BLaER1 treated with 17β-estradiol and CSF1 and Interleukin-3, amounts not matched to agents 10 nM and 100 nM (cell line): ENCODE measurements at regions not wholly inside any gene's neighbourhood (a gene's known extent, or its start where the extent isn't known, plus 50 kb on each side); places are given as distances from the start of the nearest gene placed in this dataset.
"Not testable (repeated sequence)": the region's sequence is repeated elsewhere in the genome, so short reads cannot be mapped to it uniquely, and the experiment has no call there.

ENCODE experiments used
- H3K27ac ChIP-seq, 11 experiments: shearing (Covaris generic); formaldehyde crosslinking; 2 replicates each; pipeline ENCODE4 v1.8.1; 2022
- H3K27me3 ChIP-seq, 11 experiments: shearing (Covaris generic); formaldehyde crosslinking; 2 replicates each; pipeline ENCODE4 v1.8.1; 2022
- H3K36me3 ChIP-seq, 11 experiments: shearing (Covaris generic); formaldehyde crosslinking; 2 replicates each; pipeline ENCODE4 v1.8.1; 2022
- H3K4me1 ChIP-seq, 10 experiments: shearing (Covaris generic); formaldehyde crosslinking; 2 replicates each; pipeline ENCODE4 v1.8.1; 2022
- H3K4me2 ChIP-seq, 11 experiments: shearing (Covaris generic); formaldehyde crosslinking; 2 replicates each; pipeline ENCODE4 v1.8.1; 2022
- H3K4me3 ChIP-seq, 10 experiments: shearing (Covaris generic); formaldehyde crosslinking; 2 replicates each; pipeline ENCODE4 v1.8.1; 2022
- H3K9ac ChIP-seq, 11 experiments: shearing (Covaris generic); formaldehyde crosslinking; 2 replicates each; pipeline ENCODE4 v1.8.1; 2022
- H3K9me3 ChIP-seq, 11 experiments: shearing (Covaris generic); formaldehyde crosslinking; replicated peaks in 1 of 11; 2 replicates each; pipeline ENCODE4 v1.8.1; 2022
- H4K20me1 ChIP-seq, 11 experiments: shearing (Covaris generic); formaldehyde crosslinking; 2 replicates each; pipeline ENCODE4 v1.8.1; 2022

DNA sequence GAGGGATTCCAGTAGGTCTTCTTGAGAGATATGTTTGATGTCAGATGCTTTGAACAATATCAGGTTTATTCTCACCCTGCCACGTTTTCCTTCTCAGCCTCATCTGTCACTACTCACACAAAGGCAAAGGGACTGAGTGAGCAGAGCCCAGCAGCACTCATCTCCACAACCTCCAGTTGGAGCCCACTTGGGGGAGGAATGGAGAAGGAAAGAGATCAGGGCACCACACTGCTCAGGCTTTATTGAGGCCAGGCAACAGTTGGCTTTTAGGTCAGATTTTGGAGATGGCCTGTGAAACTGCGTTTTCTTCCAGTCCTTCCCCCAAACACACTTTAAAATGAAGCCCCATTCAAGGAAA is 57.3 kb upstream of the SEC22B start:
- H3K9ac ChIP-seq, H3K4me2 ChIP-seq, H3K27me3 ChIP-seq, H3K4me1 ChIP-seq, H3K4me3 ChIP-seq, H3K9me3 ChIP-seq, H3K27ac ChIP-seq, H4K20me1 ChIP-seq, H3K36me3 ChIP-seq: not testable (repeated sequence)

DNA sequence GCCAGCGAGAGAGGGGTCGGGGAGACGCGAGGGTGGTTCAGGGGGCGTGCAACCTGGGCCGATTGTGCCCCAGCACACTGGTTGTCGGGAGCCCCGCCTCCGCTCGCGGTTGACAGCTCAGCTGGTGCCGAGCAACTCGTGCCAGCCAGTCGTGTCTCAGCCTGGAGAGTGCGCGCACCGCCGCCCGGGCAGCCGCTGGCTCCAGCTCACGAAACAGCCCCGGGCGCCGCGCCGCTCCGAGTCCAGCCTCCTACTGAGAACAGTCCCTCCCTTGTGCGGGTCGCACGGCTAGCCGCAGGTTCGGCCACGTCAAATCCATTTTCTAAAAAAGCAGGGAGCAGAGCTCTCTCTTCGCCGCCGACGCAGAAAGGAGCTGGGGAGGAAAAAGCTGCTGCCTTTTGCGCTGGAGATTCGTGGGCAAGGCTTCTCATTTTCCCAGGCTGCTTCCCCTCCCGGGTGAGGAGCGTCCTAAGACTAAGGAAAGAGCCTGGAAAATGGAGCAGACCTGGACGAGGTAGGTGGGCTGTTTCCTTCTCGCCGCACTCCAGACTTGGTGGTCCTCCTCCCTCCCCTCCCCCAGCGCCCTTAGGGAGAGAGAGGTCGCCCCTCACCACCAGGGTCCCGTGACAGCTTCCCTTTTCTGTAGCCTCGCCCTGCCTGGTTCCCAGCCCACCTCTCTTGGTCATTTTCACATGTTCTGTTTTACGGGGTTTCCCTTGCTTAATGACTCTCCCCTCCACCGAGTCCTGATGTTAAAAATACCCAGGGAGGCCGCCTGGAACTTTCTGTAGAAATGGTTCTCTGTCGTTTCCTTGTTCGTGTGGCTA is 56.7 kb upstream of the SEC22B start:
- H3K4me1 ChIP-seq, H3K4me3 ChIP-seq, H3K27ac ChIP-seq, H3K9me3 ChIP-seq, H3K4me2 ChIP-seq, H3K36me3 ChIP-seq, H3K9ac ChIP-seq, H3K27me3 ChIP-seq, H4K20me1 ChIP-seq: not testable (repeated sequence)

DNA sequence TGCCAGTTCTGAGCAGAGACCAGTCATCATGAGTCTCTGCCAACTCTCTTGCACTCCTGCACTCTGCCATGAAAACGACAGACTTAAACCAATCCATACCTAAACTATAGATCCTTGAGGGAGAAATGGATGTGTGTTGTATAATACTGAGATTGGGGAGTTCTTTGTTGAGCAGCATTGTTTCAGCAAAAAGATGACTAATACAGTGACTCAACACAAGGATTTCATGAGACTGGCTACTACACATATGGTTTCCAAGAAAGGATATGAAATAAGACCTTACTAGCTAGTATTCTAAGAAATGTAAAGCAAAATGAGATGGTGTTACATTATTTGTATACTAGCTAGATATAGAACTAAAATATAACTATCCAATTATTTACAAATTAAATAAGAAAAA is 53.5 kb upstream of the SEC22B start:
- not testable (repeated sequence) for H3K9ac ChIP-seq, H3K4me2 ChIP-seq, H4K20me1 ChIP-seq, H3K27me3 ChIP-seq, H3K9me3 ChIP-seq, H3K4me3 ChIP-seq, H3K36me3 ChIP-seq, H3K27ac ChIP-seq, H3K4me1 ChIP-seq
